K562 (cell line): ENCODE measurements at regions not wholly inside any gene's neighbourhood (a gene's known extent, or its start where the extent isn't known, plus 50 kb on each side); places are given as distances from the start of the nearest gene placed in this dataset.

Experiments
- BRD9 ChIP-seq: fragments of 450-650 bp; IDR thresholded peaks from 2 replicates; pipeline ENCODE4 v1.6.1; 2018; ENCODE audit warnings: low read depth; ENCODE audit not compliant: partially characterized antibody
- CSDE1 ChIP-seq, 2 experiments: fragments of 450-650 bp; IDR thresholded peaks; 2 replicates each; pipeline ENCODE4 v1.6.1; 2016; ENCODE audit warnings: mild to moderate bottlenecking in 1 of 2
- DIDO1 ChIP-seq: fragments of 450-650 bp; IDR thresholded peaks from 2 replicates; pipeline ENCODE4 v1.6.1; 2016; ENCODE audit warnings: low read depth, missing biosample characterization, missing genetic modification characterization
- HES1 ChIP-seq: fragments of 450-650 bp; IDR thresholded peaks from 2 replicates; pipeline ENCODE4 v1.6.1; 2016; ENCODE audit warnings: low read depth, mild to moderate bottlenecking, moderate library complexity
- HOXB6 ChIP-seq: fragments of 250-450 bp; sonication (Bioruptor Pico); IDR thresholded peaks from 2 replicates; pipeline ENCODE4 v1.5.1; 2022; ENCODE audit warnings: mild to moderate bottlenecking, borderline replicate concordance
- KLF13 ChIP-seq: fragments of 450-650 bp; IDR thresholded peaks from 2 replicates; pipeline ENCODE4 v1.6.1; 2016; ENCODE audit warnings: missing genetic modification characterization, low read depth, mild to moderate bottlenecking, missing compliant biosample characterization, moderate library complexity, borderline replicate concordance
- KLF16 ChIP-seq: IDR thresholded peaks from 2 replicates; pipeline ENCODE4 v1.6.1; 2016; ENCODE audit warnings: antibody characterized with exemption
- LARP7 ChIP-seq: fragments of 450-650 bp; IDR thresholded peaks from 2 replicates; pipeline ENCODE4 v1.6.1; 2016
- MBD2 ChIP-seq: sonication (generic); IDR thresholded peaks from 2 replicates; pipeline ENCODE4 v1.6.1; 2016; ENCODE audit warnings: low read depth, borderline replicate concordance
- MLLT1 ChIP-seq, 2 experiments: fragments of 450-650 bp; IDR thresholded peaks; 2 replicates each; pipeline ENCODE4 v1.6.1; 2016
- SAFB ChIP-seq: fragments of 200-400 bp; formaldehyde crosslinking; IDR thresholded peaks from 2 replicates; pipeline ENCODE4 v1.6.1; 2017; ENCODE audit warnings: low read depth, low read length, borderline replicate concordance
- SIN3B ChIP-seq: fragments of 450-650 bp; IDR thresholded peaks from 2 replicates; pipeline ENCODE4 v1.6.1; 2017; ENCODE audit warnings: low read depth, mild to moderate bottlenecking, moderate library complexity
- SIX5 ChIP-seq, 2 experiments: IDR thresholded peaks; 2 replicates each; pipeline ENCODE4 v1.6.1; 2011; ENCODE audit warnings: low read length in 2 of 2, borderline replicate concordance in 1 of 2, low read depth in 1 of 2, mild to moderate bottlenecking in 1 of 2, moderate library complexity in 1 of 2; ENCODE audit not compliant: insufficient read depth in 1 of 2
- SMARCA4 ChIP-seq: fragments of 450-650 bp; IDR thresholded peaks from 2 replicates; pipeline ENCODE4 v1.6.1; 2016
- TAL1 ChIP-seq: fragments of 450-650 bp; IDR thresholded peaks from 2 replicates; pipeline ENCODE4 v1.6.1; 2016; ENCODE audit warnings: mild to moderate bottlenecking
- TFAM ChIP-seq: fragments of 250-450 bp; sonication (Bioruptor Pico); conservative IDR thresholded peaks from 2 replicates; pipeline ENCODE4 v1.5.0; 2021; ENCODE audit warnings: mild to moderate bottlenecking, moderate library complexity
- THRAP3 ChIP-seq: fragments of 450-650 bp; IDR thresholded peaks from 2 replicates; pipeline ENCODE4 v1.6.1; 2016; ENCODE audit warnings: mild to moderate bottlenecking, inconsistent platforms, borderline replicate concordance
- TOE1 ChIP-seq, 2 experiments: fragments of 450-650 bp in 1 of 2; sonication (generic) in 1 of 2; formaldehyde crosslinking in 1 of 2; IDR thresholded peaks; 2 replicates each; pipeline versions ENCODE4 v1.7.1 to v1.8.0; 2016 to 2022; ENCODE audit warnings: borderline replicate concordance in 2 of 2, mild to moderate bottlenecking in 2 of 2, antibody characterized with exemption in 1 of 2, inconsistent platforms in 1 of 2, low read depth in 1 of 2, missing genetic modification reagents in 1 of 2, moderate library complexity in 1 of 2
- U2AF2 ChIP-seq: fragments of 200-400 bp; formaldehyde crosslinking; optimal IDR thresholded peaks from 2 replicates; pipeline ENCODE3; 2017; ENCODE audit warnings: low read depth, mild to moderate bottlenecking, low read length
- USF2 ChIP-seq: sonication (generic); formaldehyde crosslinking; IDR thresholded peaks from 2 replicates; pipeline ENCODE4 v1.5.0; 2020; ENCODE audit warnings: missing genetic modification reagents
- ZNF121 ChIP-seq: sonication (generic); formaldehyde crosslinking; conservative IDR thresholded peaks from 2 replicates; pipeline ENCODE4 v1.8.0; 2022; ENCODE audit warnings: missing genetic modification reagents
- ZNF212 ChIP-seq: fragments of 450-650 bp; formaldehyde crosslinking; IDR thresholded peaks from 2 replicates; pipeline ENCODE4 v1.4.0; 2020; ENCODE audit warnings: mild to moderate bottlenecking
- ZNF277 ChIP-seq: fragments of 250-450 bp; sonication (Bioruptor Pico); IDR thresholded peaks from 2 replicates; pipeline ENCODE4 v1.8.0; 2022; ENCODE audit warnings: inconsistent platforms, mild to moderate bottlenecking, moderate library complexity, borderline replicate concordance
- ZNF316 ChIP-seq: fragments of 450-650 bp; IDR thresholded peaks from 2 replicates; pipeline ENCODE4 v1.6.1; 2016
- ZNF384 ChIP-seq: IDR thresholded peaks from 2 replicates; pipeline ENCODE4 v1.6.1; 2012; ENCODE audit warnings: low read depth, low read length, improper control_type of control experiment
- ZNF586 ChIP-seq: fragments of 450-650 bp; formaldehyde crosslinking; conservative IDR thresholded peaks from 2 replicates; pipeline ENCODE4 v1.4.0; 2020; ENCODE audit warnings: mild to moderate bottlenecking, moderate library complexity
- ZNF785 ChIP-seq: fragments of 250-450 bp; sonication (Bioruptor Pico); IDR thresholded peaks from 2 replicates; pipeline ENCODE4 v1.4.0; 2020; ENCODE audit warnings: mild to moderate bottlenecking

- TF ChIP-seq ZNF121 (CRISPR knock-in tag) (no peak), ZNF316 (no peak), U2AF2 (no peak), KLF16 (no peak), ZNF212 (CRISPR knock-in tag) (no peak), MBD2 (no peak), TAL1 (no peak), TFAM (no peak), SMARCA4 (no peak), BRD9 (no peak), CSDE1 (IDR thresholded peaks at IDR 0.05) (no peak), MLLT1 (IDR thresholded peaks at IDR 0.05) (no peak), SAFB (no peak), USF2 (CRISPR knock-in tag) (no peak), HOXB6 (peak; percentile 66; the same call in 1 of the 2 replicates), SIN3B (no peak), LARP7 (no peak), THRAP3 (no peak), ZNF785 (no peak), KLF13 (tag) (no peak), TOE1 (IDR thresholded peaks at IDR 0.05; ENCODE audit: borderline replicate concordance) (no peak), TOE1 (CRISPR knock-in tag; IDR thresholded peaks at IDR 0.05; ENCODE audit: borderline replicate concordance, low read depth) (no peak), HES1 (no peak), ZNF586 (no peak), ZNF277 (peak; percentile 99), ZNF384 (no peak), DIDO1 (tag) (no peak), SIX5 (IDR thresholded peaks at IDR 0.05; ENCODE audit: borderline replicate concordance in 1 of 2, insufficient read depth in 1 of 2, low read depth in 1 of 2, low read length in 2 of 2) (no peak)
Observed at GRCh38 chr12:94791933-94792332, 141.6 kb upstream of the TMCC3 start (continued).
